ENCODE measurements at regions not wholly inside any gene's neighbourhood (a gene's known extent, or its start where the extent isn't known, plus 50 kb on each side); places are given as distances from the start of the nearest gene placed in this dataset.

DNA sequence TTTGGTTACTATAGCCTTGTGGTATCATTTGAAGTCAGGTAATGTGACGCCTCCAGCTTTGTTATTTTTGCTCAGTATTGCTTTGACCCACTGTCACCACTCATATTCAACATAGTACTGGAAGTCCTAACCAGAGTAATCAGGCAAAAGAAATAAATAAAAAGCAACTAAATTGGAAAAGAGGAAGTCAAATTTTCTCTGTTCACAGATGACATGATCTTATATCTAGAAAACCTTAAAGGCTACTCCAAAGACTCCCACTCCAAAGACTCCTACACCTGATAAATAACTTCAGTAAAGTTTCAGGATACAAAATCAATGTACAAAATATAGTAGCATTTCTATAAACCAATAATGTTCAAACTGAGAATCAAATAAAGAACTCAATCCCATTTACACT is 348.6 kb downstream of the CXXC4 start:
- TF ChIP-seq CTCF (IDR thresholded peaks at IDR 0.05) (no peak), POLR2A (IDR thresholded peaks at IDR 0.05) (no peak)
